H9 (cell line): ENCODE measurements at regions not wholly inside any gene's neighbourhood (a gene's known extent, or its start where the extent isn't known, plus 50 kb on each side); places are given as distances from the start of the nearest gene placed in this dataset.

Source experiments
- DNase-seq: peaks from one replicate; pipeline ENCODE4 v3.0.0-alpha.2; 2017
- H2AFZ ChIP-seq: one replicate; pipeline ENCODE4 v1.6.1; 2013; ENCODE audit warnings: mild to moderate bottlenecking, low read length, control low read depth, moderate library complexity
- H2AK5ac ChIP-seq: 2 replicates; pipeline ENCODE4 v1.6.1; 2013; ENCODE audit warnings: low read length, control low read depth, mixed read lengths; ENCODE audit not compliant: insufficient read length
- H2BK120ac ChIP-seq: one replicate; pipeline ENCODE4 v1.6.1; 2013; ENCODE audit warnings: low read depth, mild to moderate bottlenecking, low read length, control low read depth, inconsistent platforms; ENCODE audit not compliant: poor library complexity, severe bottlenecking
- H2BK12ac ChIP-seq: 2 replicates; pipeline ENCODE4 v1.6.1; 2013; ENCODE audit warnings: low read length, control low read depth, mixed read lengths, low read depth; ENCODE audit not compliant: insufficient read length
- H2BK15ac ChIP-seq: 2 replicates; pipeline ENCODE4 v1.6.1; 2013; ENCODE audit warnings: low read depth, low read length, control low read depth
- H2BK20ac ChIP-seq: one replicate; pipeline ENCODE4 v1.6.1; 2013; ENCODE audit warnings: low read depth, mild to moderate bottlenecking, low read length, control low read depth, inconsistent platforms; ENCODE audit not compliant: poor library complexity, severe bottlenecking
- H2BK5ac ChIP-seq: 2 replicates; pipeline ENCODE4 v1.6.1; 2013; ENCODE audit warnings: low read length, control low read depth, mixed read lengths; ENCODE audit not compliant: insufficient read length
- H3K14ac ChIP-seq: 2 replicates; pipeline ENCODE4 v1.6.1; 2013; ENCODE audit warnings: low read length, control low read depth; ENCODE audit not compliant: insufficient read depth
- H3K18ac ChIP-seq: 2 replicates; pipeline ENCODE4 v1.6.1; 2013; ENCODE audit warnings: low read depth, mild to moderate bottlenecking, mixed read lengths, low read length, control low read depth; ENCODE audit not compliant: insufficient read length
- H3K23ac ChIP-seq: 2 replicates; pipeline ENCODE4 v1.6.1; 2013; ENCODE audit warnings: low read length, control low read depth, mixed read lengths, low read depth; ENCODE audit not compliant: insufficient read length
- H3K23me2 ChIP-seq: 2 replicates; pipeline ENCODE4 v1.6.1; 2013; ENCODE audit warnings: low read depth, mild to moderate bottlenecking, mixed read lengths, low read length, control low read depth; ENCODE audit not compliant: insufficient read length, poor library complexity, severe bottlenecking
- H3K27ac ChIP-seq: 2 replicates; pipeline ENCODE4 v1.5.1; 2013; ENCODE audit warnings: low read length, control low read depth, mixed read lengths, low read depth; ENCODE audit not compliant: insufficient read length
- H3K27me3 ChIP-seq: 2 replicates; pipeline ENCODE4 v1.6.1; 2013; ENCODE audit warnings: low read length, control low read depth, inconsistent platforms; ENCODE audit not compliant: insufficient read depth
- H3K4ac ChIP-seq: 2 replicates; pipeline ENCODE4 v1.6.1; 2013; ENCODE audit warnings: low read depth, mild to moderate bottlenecking, control low read depth, inconsistent platforms, low read length, moderate library complexity
- H3K4me1 ChIP-seq: 2 replicates; pipeline ENCODE4 v1.6.1; 2013; ENCODE audit warnings: low read length, control low read depth, inconsistent platforms; ENCODE audit not compliant: insufficient read depth
- H3K4me2 ChIP-seq: 2 replicates; pipeline ENCODE4 v1.6.1; 2013; ENCODE audit warnings: low read length, control low read depth, mixed read lengths; ENCODE audit not compliant: insufficient read length, insufficient read depth
- H3K56ac ChIP-seq: 2 replicates; pipeline ENCODE4 v1.6.1; 2013; ENCODE audit warnings: low read depth, mild to moderate bottlenecking, mixed read lengths, low read length, control low read depth; ENCODE audit not compliant: insufficient read length
- H3K79me1 ChIP-seq: 2 replicates; pipeline ENCODE4 v1.6.1; 2013; ENCODE audit warnings: low read depth, mild to moderate bottlenecking, moderate library complexity, low read length, control low read depth, inconsistent platforms; ENCODE audit not compliant: insufficient read depth, poor library complexity, severe bottlenecking
- H3K79me2 ChIP-seq: 2 replicates; pipeline ENCODE4 v1.6.1; 2013; ENCODE audit warnings: low read length, control low read depth, inconsistent platforms; ENCODE audit not compliant: insufficient read depth
- H3K9ac ChIP-seq: 2 replicates; pipeline ENCODE4 v1.6.1; 2013; ENCODE audit warnings: low read length, control low read depth, mixed read lengths; ENCODE audit not compliant: insufficient read length; ENCODE audit errors: extremely low read depth
- H3K9me3 ChIP-seq: one replicate; pipeline ENCODE4 v1.6.1; 2013; ENCODE audit warnings: low read depth, low read length, inconsistent platforms; ENCODE audit not compliant: control insufficient read depth
- H3T11ph ChIP-seq: one replicate; pipeline ENCODE4 v1.6.1; 2013; ENCODE audit warnings: mild to moderate bottlenecking, low read length, control low read depth, inconsistent platforms
- H4K20me1 ChIP-seq: one replicate; pipeline ENCODE4 v1.6.1; 2013; ENCODE audit not compliant: control insufficient read depth, insufficient read length, insufficient read depth
- H4K5ac ChIP-seq: 2 replicates; pipeline ENCODE4 v1.6.1; 2013; ENCODE audit warnings: low read depth, mild to moderate bottlenecking, mixed read lengths, low read length, control low read depth; ENCODE audit not compliant: insufficient read length
- H4K8ac ChIP-seq: replicated peaks from 2 replicates; pipeline ENCODE4 v1.6.1; 2013; ENCODE audit warnings: low read length, control low read depth, mixed read lengths, low read depth; ENCODE audit not compliant: insufficient read length
- H4K91ac ChIP-seq: 2 replicates; pipeline ENCODE4 v1.6.1; 2013; ENCODE audit warnings: low read depth, mild to moderate bottlenecking, moderate library complexity, mixed read lengths, low read length, control low read depth; ENCODE audit not compliant: insufficient read length
- H3K27ac Mint-ChIP-seq, 3 experiments: 2 replicates in 2 of 3; 3 replicates in 1 of 3; pipeline ENCODE4 v1.8.0; 2020 to 2021; ENCODE audit warnings: mixed read lengths in 3 of 3, mild to moderate bottlenecking in 1 of 3, moderate library complexity in 1 of 3
- H3K27me3 Mint-ChIP-seq: 2 replicates; pipeline ENCODE4 v1.8.0; 2021; ENCODE audit warnings: low read depth, mild to moderate bottlenecking, moderate library complexity, mixed read lengths
- H3K36me3 Mint-ChIP-seq, 3 experiments: 2 replicates in 2 of 3; 3 replicates in 1 of 3; pipeline ENCODE4 v1.8.0; 2020 to 2021; ENCODE audit warnings: low read depth in 3 of 3, mixed read lengths in 3 of 3; ENCODE audit not compliant: insufficient read depth in 1 of 3
- H3K4me1 Mint-ChIP-seq, 2 experiments: 2 replicates each; pipeline ENCODE4 v1.8.0; 2020; ENCODE audit warnings: mixed read lengths in 2 of 2
- H3K4me3 Mint-ChIP-seq, 2 experiments: 2 replicates in 1 of 2; 3 replicates in 1 of 2; pipeline ENCODE4 v1.8.0; 2020 to 2021; ENCODE audit warnings: mild to moderate bottlenecking in 2 of 2, mixed read lengths in 2 of 2, moderate library complexity in 1 of 2
- H3K9me3 Mint-ChIP-seq, 2 experiments: 2 replicates in 1 of 2; 3 replicates in 1 of 2; pipeline ENCODE4 v1.8.0; 2020; ENCODE audit warnings: mild to moderate bottlenecking in 2 of 2, mixed read lengths in 2 of 2, moderate library complexity in 1 of 2
- WGBS: extraction: QIAGEN DNeasy Blood & Tissue Kit; methylation state at CpG from one replicate; pipeline ENCODE4 v1.1.7; 2013; ENCODE audit warnings: missing lambda C conversion rate, low lambda C conversion rate, mixed read lengths; ENCODE audit not compliant: insufficient read length; ENCODE audit errors: extremely low coverage; 5-methylcytosine and 5-hydroxymethylcytosine counted together
- TF ChIP-seq, protein P1 (sequence below): fragments of 200-600 bp; sonication (generic); conservative IDR thresholded peaks from 3 replicates; pipeline ENCODE4 v1.8.0; 2021; ENCODE audit warnings: antibody characterized with exemption, mild to moderate bottlenecking

DNA sequence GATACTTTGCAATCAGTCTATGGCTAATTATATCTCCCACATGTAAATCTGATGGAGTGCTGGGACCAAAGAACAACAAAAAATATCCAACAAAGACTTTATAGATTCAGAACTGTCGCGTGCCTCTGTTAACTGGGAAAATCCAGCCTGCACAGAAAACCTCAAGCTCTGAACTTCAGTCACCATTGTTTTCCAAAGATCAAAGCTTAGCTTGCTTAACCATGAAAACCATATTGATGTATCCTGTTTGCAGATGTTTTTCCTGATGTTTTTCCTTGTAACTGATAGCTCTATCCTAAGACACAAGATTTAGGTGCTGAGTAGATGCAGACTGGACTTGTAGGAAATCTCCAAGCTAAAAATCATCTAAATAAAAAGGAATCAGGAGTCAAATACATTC, 163.7 kb downstream of the GXYLT1 start:
- Histone ChIP-seq H2BK5ac (no peak overlapping the region), H3K23me2 (no peaks in the 10 kb centered on the region), H3K27ac (no peak overlapping the region), H3K18ac (no peak overlapping the region), H3K4me1 (no peaks in the 10 kb centered on the region), H4K8ac (no peak overlapping the region), H2BK12ac (no peak overlapping the region), H4K5ac (no peak overlapping the region), H4K20me1 (no peaks in the 10 kb centered on the region), H3K27me3 (no peaks in the 10 kb centered on the region), H2AK5ac (no peak overlapping the region), H3K79me1 (no peaks in the 10 kb centered on the region), H3K4me2 (no peak overlapping the region), H2BK20ac (no peak overlapping the region), H3K56ac (no peak overlapping the region), H4K91ac (no peak overlapping the region), H3K79me2 (no peaks in the 10 kb centered on the region), H3K23ac (no peak overlapping the region), H2BK120ac (no peak overlapping the region), H3T11ph (no peak overlapping the region), H3K9ac (no peak overlapping the region), H2AFZ (no peak overlapping the region), H3K4ac (no peak overlapping the region), H3K9me3 (peaks cover 4% of the 10 kb centered on the region), H2BK15ac (no peak overlapping the region), H3K14ac (no peak overlapping the region)
- no peak for DNase-seq
- Mint-ChIP-seq H3K36me3 (peaks cover 11 to 22% (median 13%) of the 10 kb centered on the region in 3 experiments; a peak in 5 of 7 replicates), H3K4me1 (peaks cover 5 to 16% of the 10 kb centered on the region in 2 experiments), H3K4me3 (no peak overlapping the region), H3K27ac (no peak overlapping the region), H3K27me3 (no peaks in the 10 kb centered on the region), H3K9me3 (peaks cover 14 to 19% of the 10 kb centered on the region in 2 experiments)
- no CpG with 5 or more reads among the region's 2 CpGs for WGBS
- TF ChIP-seq, protein P1, sequence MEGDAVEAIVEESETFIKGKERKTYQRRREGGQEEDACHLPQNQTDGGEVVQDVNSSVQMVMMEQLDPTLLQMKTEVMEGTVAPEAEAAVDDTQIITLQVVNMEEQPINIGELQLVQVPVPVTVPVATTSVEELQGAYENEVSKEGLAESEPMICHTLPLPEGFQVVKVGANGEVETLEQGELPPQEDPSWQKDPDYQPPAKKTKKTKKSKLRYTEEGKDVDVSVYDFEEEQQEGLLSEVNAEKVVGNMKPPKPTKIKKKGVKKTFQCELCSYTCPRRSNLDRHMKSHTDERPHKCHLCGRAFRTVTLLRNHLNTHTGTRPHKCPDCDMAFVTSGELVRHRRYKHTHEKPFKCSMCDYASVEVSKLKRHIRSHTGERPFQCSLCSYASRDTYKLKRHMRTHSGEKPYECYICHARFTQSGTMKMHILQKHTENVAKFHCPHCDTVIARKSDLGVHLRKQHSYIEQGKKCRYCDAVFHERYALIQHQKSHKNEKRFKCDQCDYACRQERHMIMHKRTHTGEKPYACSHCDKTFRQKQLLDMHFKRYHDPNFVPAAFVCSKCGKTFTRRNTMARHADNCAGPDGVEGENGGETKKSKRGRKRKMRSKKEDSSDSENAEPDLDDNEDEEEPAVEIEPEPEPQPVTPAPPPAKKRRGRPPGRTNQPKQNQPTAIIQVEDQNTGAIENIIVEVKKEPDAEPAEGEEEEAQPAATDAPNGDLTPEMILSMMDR: no peak
